ENCODE measurements at regions not wholly inside any gene's neighbourhood (a gene's known extent, or its start where the extent isn't known, plus 50 kb on each side); places are given as distances from the start of the nearest gene placed in this dataset.

GRCh38 chrX:95291561-95291960 lies 1393.1 kb upstream of the DIAPH2 start:
- TF ChIP-seq CTCF (IDR thresholded peaks at IDR 0.05) (no peak), POLR2A (IDR thresholded peaks at IDR 0.05) (no peak)
